Caco-2 (cell line): ENCODE measurements at regions not wholly inside any gene's neighbourhood (a gene's known extent, or its start where the extent isn't known, plus 50 kb on each side); places are given as distances from the start of the nearest gene placed in this dataset.

Experiments
- BruUV-seq: library from RNA; stranded (reverse); fragments of 400-500 nt; replicated peaks from 2 replicates; lab custom pipeline; 2021; lab: Mats Ljungman, UMichigan
- CTCF ChIA-PET: fragments of 300-600 bp; sonication (Branson Sonifier 250); formaldehyde crosslinking; loops from one replicate; lab custom pipeline; 2022; ENCODE audit warnings: antibody characterized with exemption; lab: Charles Lee
- POLR2A ChIA-PET: fragments of 300-600 bp; sonication (Branson Sonifier 250); formaldehyde crosslinking; loops from one replicate; lab custom pipeline; 2022; ENCODE audit warnings: antibody characterized with exemption; lab: Charles Lee
- DNase-seq, 2 experiments: peaks; one replicate each; pipeline versions ENCODE4 v3.0.0 to v3.0.0-alpha.2; 2020 to 2022
- H3K27me3 ChIP-seq: replicated peaks from 2 replicates; pipeline ENCODE4 v1.6.0; 2011; ENCODE audit warnings: low read length; ENCODE audit not compliant: control insufficient read depth, insufficient read depth
- H3K36me3 ChIP-seq: 2 replicates; pipeline ENCODE4 v1.5.1; 2011; ENCODE audit warnings: low read length; ENCODE audit not compliant: control insufficient read depth, insufficient read depth
- H3K4me1 ChIP-seq: fragments of 250-450 bp; sonication (Bioruptor Pico); 2 replicates; pipeline ENCODE4 v1.5.1; 2020; ENCODE audit warnings: mild to moderate bottlenecking
- H3K4me3 ChIP-seq: 2 replicates; pipeline ENCODE4 v1.5.1; 2011; ENCODE audit warnings: low read depth, mild to moderate bottlenecking, control low read depth, low read length
- H3K9me3 ChIP-seq: fragments of 250-450 bp; sonication (Bioruptor Pico); 2 replicates; pipeline ENCODE4 v1.5.1; 2020; ENCODE audit warnings: mild to moderate bottlenecking, moderate library complexity
- H3K27ac Mint-ChIP-seq: one replicate; pipeline ENCODE4 v1.8.0; 2022; ENCODE audit warnings: mixed read lengths; ENCODE audit not compliant: unreplicated experiment
- H3K27me3 Mint-ChIP-seq: one replicate; pipeline ENCODE4 v1.8.0; 2022; ENCODE audit warnings: mixed read lengths; ENCODE audit not compliant: insufficient read depth, unreplicated experiment
- H3K36me3 Mint-ChIP-seq: one replicate; pipeline ENCODE4 v1.8.0; 2022; ENCODE audit warnings: mild to moderate bottlenecking, mixed read lengths; ENCODE audit not compliant: insufficient read depth, unreplicated experiment
- H3K4me1 Mint-ChIP-seq: one replicate; pipeline ENCODE4 v1.8.0; 2022; ENCODE audit warnings: low read depth, mixed read lengths; ENCODE audit not compliant: unreplicated experiment
- H3K4me3 Mint-ChIP-seq: one replicate; pipeline ENCODE4 v1.8.0; 2022; ENCODE audit warnings: mild to moderate bottlenecking, moderate library complexity, mixed read lengths; ENCODE audit not compliant: unreplicated experiment
- H3K9me3 Mint-ChIP-seq: one replicate; pipeline ENCODE4 v1.8.0; 2022; ENCODE audit warnings: mixed read lengths; ENCODE audit not compliant: unreplicated experiment
- CTCF ChIP-seq, 2 experiments: fragments of 200-600 bp in 1 of 2; IDR thresholded peaks; 1 replicate in 1 of 2; 2 replicates in 1 of 2; pipeline versions ENCODE4 v1.5.1 to v1.8.0; 2011 to 2022; ENCODE audit warnings: antibody characterized with exemption in 1 of 2, control low read depth in 1 of 2, inconsistent platforms in 1 of 2, low read depth in 1 of 2, low read length in 1 of 2, mild to moderate bottlenecking in 1 of 2, moderate library complexity in 1 of 2; ENCODE audit not compliant: insufficient read depth in 1 of 2, severe bottlenecking in 1 of 2, unreplicated experiment in 1 of 2
- intact Hi-C: fragments of 100-400 bp; cut with micrococcal nuclease; formaldehyde crosslinking; loops from one replicate; pipeline ENCODE4 v1.10.0; 2022; ENCODE audit not compliant: unreplicated experiment

GRCh38 chr5:67903656-67904055 is 311.9 kb upstream of the PIK3R1 start:
- BruUV-seq, result no TSS peak
- H3K4me1 ChIP-seq, result no peaks in the 10 kb centered on the region
- no peak overlapping the region for H3K4me3 ChIP-seq
- H3K27me3 Mint-ChIP-seq, result no peaks in the 10 kb centered on the region
- no peak for DNase-seq
- no peaks in the 10 kb centered on the region for H3K4me1 Mint-ChIP-seq
- intact Hi-C loops, result no loop called here
- no peaks in the 10 kb centered on the region for H3K9me3 ChIP-seq
- no peak for TF ChIP-seq CTCF (IDR thresholded peaks at IDR 0.05; ENCODE audit: insufficient read depth in 1 of 2, low read depth in 1 of 2, low read length in 1 of 2, severe bottlenecking in 1 of 2, unreplicated experiment in 1 of 2)
- H3K36me3 Mint-ChIP-seq, result no peaks in the 10 kb centered on the region
- H3K27me3 ChIP-seq, result no peaks in the 10 kb centered on the region
- no peak overlapping the region for H3K27ac Mint-ChIP-seq
- H3K36me3 ChIP-seq, result no peaks in the 10 kb centered on the region
- no peak overlapping the region for H3K4me3 Mint-ChIP-seq
- CTCF ChIA-PET, result no interaction called here
- H3K9me3 Mint-ChIP-seq, result no peaks in the 10 kb centered on the region
- POLR2A ChIA-PET, result no interaction called here

- no peaks in the 10 kb centered on the region for H3K4me1 ChIP-seq
- intact Hi-C loops, result no loop called here
- H3K27me3 Mint-ChIP-seq, result no peaks in the 10 kb centered on the region
- no peaks in the 10 kb centered on the region for H3K36me3 ChIP-seq
- no peak for DNase-seq
- CTCF ChIA-PET, result no interaction called here
- no peaks in the 10 kb centered on the region for H3K9me3 ChIP-seq
- no peak for TF ChIP-seq CTCF (IDR thresholded peaks at IDR 0.05; ENCODE audit: insufficient read depth in 1 of 2, low read depth in 1 of 2, low read length in 1 of 2, severe bottlenecking in 1 of 2, unreplicated experiment in 1 of 2)
- POLR2A ChIA-PET, result no interaction called here
- H3K27me3 ChIP-seq, result no peaks in the 10 kb centered on the region
- H3K36me3 Mint-ChIP-seq, result no peaks in the 10 kb centered on the region
- no TSS peak for BruUV-seq
- H3K4me3 Mint-ChIP-seq, result no peak overlapping the region
- no peak overlapping the region for H3K4me3 ChIP-seq
- no peaks in the 10 kb centered on the region for H3K4me1 Mint-ChIP-seq
- no peak overlapping the region for H3K27ac Mint-ChIP-seq
- no peaks in the 10 kb centered on the region for H3K9me3 Mint-ChIP-seq
Observed at GRCh38 chr5:67903121-67903520, 312.4 kb upstream of the PIK3R1 start.

GRCh38 chr5:67902497-67902830 is 313.1 kb upstream of the PIK3R1 start:
- Mint-ChIP-seq H3K27ac (no peak overlapping the region), H3K36me3 (no peaks in the 10 kb centered on the region), H3K27me3 (no peaks in the 10 kb centered on the region), H3K4me3 (no peak overlapping the region), H3K4me1 (no peaks in the 10 kb centered on the region), H3K9me3 (no peaks in the 10 kb centered on the region)
- BruUV-seq, result no TSS peak
- no peaks in the 10 kb centered on the region for H3K9me3 ChIP-seq
- H3K4me3 ChIP-seq, result no peak overlapping the region
- TF ChIP-seq CTCF (IDR thresholded peaks at IDR 0.05; ENCODE audit: insufficient read depth in 1 of 2, low read depth in 1 of 2, low read length in 1 of 2, severe bottlenecking in 1 of 2, unreplicated experiment in 1 of 2), result no peak
- no peaks in the 10 kb centered on the region for H3K36me3 ChIP-seq
- no peaks in the 10 kb centered on the region for H3K27me3 ChIP-seq
- intact Hi-C loops, result no loop called here
- no peak for DNase-seq
- POLR2A ChIA-PET, result no interaction called here
- CTCF ChIA-PET, result no interaction called here
- no peaks in the 10 kb centered on the region for H3K4me1 ChIP-seq
